ENCODE measurements at regions not wholly inside any gene's neighbourhood (a gene's known extent, or its start where the extent isn't known, plus 50 kb on each side); places are given as distances from the start of the nearest gene placed in this dataset.

DNA sequence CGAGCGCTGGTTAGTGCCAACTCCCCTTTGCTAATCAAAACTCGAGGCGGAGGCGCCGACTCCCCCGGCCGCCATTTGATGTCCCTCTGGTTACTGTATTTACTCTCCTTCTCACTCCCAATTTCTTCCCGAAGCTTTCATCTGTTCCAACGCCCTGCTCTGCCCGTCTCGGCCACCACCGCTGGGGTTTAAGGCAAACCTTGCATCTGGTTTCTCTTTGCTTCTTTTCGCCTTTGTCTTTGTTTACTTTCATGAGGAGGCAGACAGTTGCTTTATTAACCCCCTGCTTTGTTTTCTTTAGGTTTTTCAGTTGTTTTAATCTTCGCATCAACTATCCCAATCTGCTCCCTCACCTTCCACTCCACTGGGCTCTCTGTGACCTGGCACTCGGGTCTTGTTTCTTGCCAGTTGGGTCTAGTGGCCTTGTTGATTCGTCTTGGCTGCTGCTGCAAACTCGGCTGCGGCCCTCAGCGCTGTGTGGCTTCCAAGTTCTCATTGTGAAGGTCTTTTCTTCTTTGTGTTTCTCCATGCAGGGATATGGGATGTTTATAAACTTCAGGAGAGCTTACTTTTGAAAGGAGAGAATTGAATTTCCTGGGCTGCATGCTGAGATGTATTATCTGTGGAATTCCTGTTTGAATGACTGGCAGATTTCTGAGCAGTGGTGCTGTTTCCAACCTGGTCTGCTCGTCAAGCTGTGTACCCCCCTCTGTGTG lies 155.1 kb downstream of the CDC5L start:
- peaks cover 8% of the 10 kb centered on the region for H3K4me1 Mint-ChIP-seq (ENCODE audit: low read depth)
- no peak for DNase-seq (ENCODE audit: low spot score, unreplicated experiment)
- H3K27ac Mint-ChIP-seq, result no peak overlapping the region
- no peaks in the 10 kb centered on the region for H3K9me3 Mint-ChIP-seq (ENCODE audit: low read depth)
- no peak overlapping the region for H3K4me3 Mint-ChIP-seq (ENCODE audit: low read depth)
- no peaks in the 10 kb centered on the region for H3K36me3 Mint-ChIP-seq (ENCODE audit: insufficient read depth)
- TF ChIP-seq, protein P1, sequence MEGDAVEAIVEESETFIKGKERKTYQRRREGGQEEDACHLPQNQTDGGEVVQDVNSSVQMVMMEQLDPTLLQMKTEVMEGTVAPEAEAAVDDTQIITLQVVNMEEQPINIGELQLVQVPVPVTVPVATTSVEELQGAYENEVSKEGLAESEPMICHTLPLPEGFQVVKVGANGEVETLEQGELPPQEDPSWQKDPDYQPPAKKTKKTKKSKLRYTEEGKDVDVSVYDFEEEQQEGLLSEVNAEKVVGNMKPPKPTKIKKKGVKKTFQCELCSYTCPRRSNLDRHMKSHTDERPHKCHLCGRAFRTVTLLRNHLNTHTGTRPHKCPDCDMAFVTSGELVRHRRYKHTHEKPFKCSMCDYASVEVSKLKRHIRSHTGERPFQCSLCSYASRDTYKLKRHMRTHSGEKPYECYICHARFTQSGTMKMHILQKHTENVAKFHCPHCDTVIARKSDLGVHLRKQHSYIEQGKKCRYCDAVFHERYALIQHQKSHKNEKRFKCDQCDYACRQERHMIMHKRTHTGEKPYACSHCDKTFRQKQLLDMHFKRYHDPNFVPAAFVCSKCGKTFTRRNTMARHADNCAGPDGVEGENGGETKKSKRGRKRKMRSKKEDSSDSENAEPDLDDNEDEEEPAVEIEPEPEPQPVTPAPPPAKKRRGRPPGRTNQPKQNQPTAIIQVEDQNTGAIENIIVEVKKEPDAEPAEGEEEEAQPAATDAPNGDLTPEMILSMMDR (IDR thresholded peaks at IDR 0.05; ENCODE audit: unreplicated experiment), result no peak
- H3K27me3 Mint-ChIP-seq, result peaks cover 18% of the 10 kb centered on the region

DNA sequence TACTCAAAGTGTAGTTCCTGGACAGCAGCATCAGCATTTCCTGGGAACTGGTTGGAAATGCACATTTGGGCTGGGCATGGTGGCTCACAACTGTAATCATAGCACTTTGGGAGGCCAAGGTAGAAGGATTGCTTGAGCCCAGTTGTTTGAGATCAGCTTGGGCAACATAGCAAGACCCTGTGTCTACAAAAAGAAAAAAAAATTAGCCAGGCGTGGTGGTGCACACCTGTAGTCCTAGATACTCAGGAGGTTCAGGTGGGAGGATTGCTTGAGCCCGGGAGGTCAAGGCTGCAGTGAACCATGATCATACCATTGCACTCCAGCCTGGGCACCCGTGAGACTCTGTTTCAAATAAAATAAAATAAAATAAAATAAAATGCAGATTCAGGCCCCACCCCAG lies 156.2 kb downstream of the CDC5L start:
- no peaks in the 10 kb centered on the region for H3K36me3 Mint-ChIP-seq (ENCODE audit: insufficient read depth)
- no peaks in the 10 kb centered on the region for H3K9me3 Mint-ChIP-seq (ENCODE audit: low read depth)
- TF ChIP-seq, protein P1 (IDR thresholded peaks at IDR 0.05; ENCODE audit: unreplicated experiment), result no peak
- H3K27me3 Mint-ChIP-seq, result peaks cover 18% of the 10 kb centered on the region
- no peak for DNase-seq (ENCODE audit: low spot score, unreplicated experiment)
- no peak overlapping the region for H3K27ac Mint-ChIP-seq
- H3K4me1 Mint-ChIP-seq (ENCODE audit: low read depth), result peaks cover 8% of the 10 kb centered on the region
- no peak overlapping the region for H3K4me3 Mint-ChIP-seq (ENCODE audit: low read depth)

- Mint-ChIP-seq H3K36me3 (ENCODE audit: insufficient read depth) (no peaks in the 10 kb centered on the region), H3K4me1 (ENCODE audit: low read depth) (peaks cover 8% of the 10 kb centered on the region), H3K27me3 (peaks cover 18% of the 10 kb centered on the region), H3K9me3 (ENCODE audit: low read depth) (no peaks in the 10 kb centered on the region), H3K27ac (no peak overlapping the region), H3K4me3 (ENCODE audit: low read depth) (no peak overlapping the region)
- DNase-seq (ENCODE audit: low spot score, unreplicated experiment), result no peak
- TF ChIP-seq, protein P1 (IDR thresholded peaks at IDR 0.05; ENCODE audit: unreplicated experiment), result no peak
These were observed 157.7 kb downstream of the CDC5L start for GRCh38 chr6:44545224-44545623.

DNA sequence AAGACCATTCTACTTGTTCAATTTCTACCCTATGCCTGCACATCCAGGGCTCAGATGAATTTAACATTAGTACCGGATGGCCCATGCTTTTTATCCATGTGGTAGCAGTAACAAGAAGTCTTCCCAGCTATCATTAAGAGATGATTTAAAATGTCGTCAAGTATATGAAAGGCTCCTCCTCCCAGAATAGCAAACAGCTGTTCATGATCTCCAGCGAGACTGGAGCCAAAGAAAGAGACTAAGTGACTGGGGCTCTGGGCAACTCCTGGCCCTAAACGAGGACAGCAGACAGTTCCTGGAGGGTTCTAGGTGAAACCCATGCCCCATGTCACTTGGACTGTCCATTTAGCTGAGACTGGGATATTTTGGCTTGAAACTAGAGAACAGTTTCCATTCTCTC lies 160.8 kb downstream of the CDC5L start:
- Mint-ChIP-seq H3K36me3 (ENCODE audit: insufficient read depth) (no peaks in the 10 kb centered on the region), H3K27me3 (peaks cover 6% of the 10 kb centered on the region), H3K9me3 (ENCODE audit: low read depth) (no peaks in the 10 kb centered on the region), H3K4me3 (ENCODE audit: low read depth) (no peak overlapping the region), H3K4me1 (ENCODE audit: low read depth) (no peaks in the 10 kb centered on the region), H3K27ac (no peak overlapping the region)
- TF ChIP-seq, protein P1 (IDR thresholded peaks at IDR 0.05; ENCODE audit: unreplicated experiment), result no peak
- DNase-seq (ENCODE audit: low spot score, unreplicated experiment), result no peak

DNA sequence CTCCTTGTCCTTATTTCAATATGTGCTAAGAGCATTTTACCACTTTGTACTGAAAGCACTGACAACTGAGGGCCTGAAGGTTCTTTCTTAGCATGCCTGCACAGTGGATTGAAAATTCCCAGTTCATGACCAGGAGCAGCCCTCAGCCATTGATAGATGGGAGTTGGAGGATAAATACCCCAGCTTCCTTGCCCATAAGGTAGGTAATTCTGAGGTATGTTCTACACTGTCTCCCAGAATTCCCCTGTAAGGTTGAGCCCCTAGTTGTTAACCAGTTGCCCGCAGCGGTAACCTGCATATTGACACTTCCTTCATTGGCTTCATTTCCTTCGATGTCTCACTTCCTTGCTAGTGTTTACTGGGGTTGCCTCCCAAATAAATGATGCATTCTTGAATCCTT lies 162.0 kb downstream of the CDC5L start:
- no peak for DNase-seq (ENCODE audit: low spot score, unreplicated experiment)
- Mint-ChIP-seq H3K27me3 (peaks cover 6% of the 10 kb centered on the region), H3K9me3 (ENCODE audit: low read depth) (no peaks in the 10 kb centered on the region), H3K36me3 (ENCODE audit: insufficient read depth) (no peaks in the 10 kb centered on the region), H3K4me3 (ENCODE audit: low read depth) (no peak overlapping the region), H3K27ac (no peak overlapping the region), H3K4me1 (ENCODE audit: low read depth) (no peaks in the 10 kb centered on the region)
- TF ChIP-seq, protein P1 (IDR thresholded peaks at IDR 0.05; ENCODE audit: unreplicated experiment), result no peak
